ENCODE measurements at regions not wholly inside any gene's neighbourhood (a gene's known extent, or its start where the extent isn't known, plus 50 kb on each side); places are given as distances from the start of the nearest gene placed in this dataset.
A peak's percentile ranks its signal among the peaks of the same experiment; 100 is the strongest.

GRCh38 chr4:55733932-55734331, 85.7 kb upstream of the EXOC1L start:
- Histone ChIP-seq H3K9ac (ENCODE audit: low read length) (no peak overlapping the region), H3K27ac (ENCODE audit: low read length) (no peak overlapping the region), H3K36me3 (ENCODE audit: insufficient read depth, low read length) (no peaks in the 10 kb centered on the region), H3K9me2 (ENCODE audit: insufficient read depth, low read length) (no peaks in the 10 kb centered on the region), H3K27me3 (ENCODE audit: insufficient read depth, low read depth, low read length) (no peaks in the 10 kb centered on the region), H3K79me2 (replicated peaks; ENCODE audit: insufficient read depth, low read length) (no peaks in the 10 kb centered on the region), H3K4me3 (ENCODE audit: low read length) (no peak overlapping the region), H4K20me1 (ENCODE audit: insufficient read depth) (no peaks in the 10 kb centered on the region), H3F3A (ENCODE audit: insufficient read depth, low read length, poor library complexity, severe bottlenecking) (no peaks in the 10 kb centered on the region), H2AFZ (ENCODE audit: low read depth, low read length) (no peak overlapping the region), H3K9me3 (ENCODE audit: low read length) (no peaks in the 10 kb centered on the region), H3K4me2 (ENCODE audit: low read length) (no peak overlapping the region)
- TF ChIP-seq MXI1 (conservative IDR thresholded peaks at IDR 0.05; ENCODE audit: poor library complexity, severe bottlenecking) (no peak), SMC3 (conservative IDR thresholded peaks at IDR 0.05; ENCODE audit: poor library complexity) (no peak), POLR2AphosphoS5 (IDR thresholded peaks at IDR 0.05) (no peak), EZH2 (IDR thresholded peaks at IDR 0.05; ENCODE audit: borderline replicate concordance, insufficient read depth, low read length, poor library complexity, severe bottlenecking) (no peak), REST (IDR thresholded peaks at IDR 0.05; ENCODE audit: borderline replicate concordance) (no peak), CTCF (IDR thresholded peaks at IDR 0.05; ENCODE audit: poor library complexity, severe bottlenecking) (no peak), TAF1 (IDR thresholded peaks at IDR 0.05; ENCODE audit: low read depth) (no peak), RAD21 (conservative IDR thresholded peaks at IDR 0.05) (no peak), EP300 (conservative IDR thresholded peaks at IDR 0.05; ENCODE audit: poor library complexity, severe bottlenecking) (no peak)

GRCh38 chr4:55736605-55737183, 82.9 kb upstream of the EXOC1L start:
- Histone ChIP-seq H3K9me3 (ENCODE audit: low read length) (no peaks in the 10 kb centered on the region), H3F3A (ENCODE audit: insufficient read depth, low read length, poor library complexity, severe bottlenecking) (no peaks in the 10 kb centered on the region), H3K27me3 (ENCODE audit: insufficient read depth, low read depth, low read length) (no peaks in the 10 kb centered on the region), H4K20me1 (ENCODE audit: insufficient read depth) (no peaks in the 10 kb centered on the region), H3K36me3 (ENCODE audit: insufficient read depth, low read length) (no peaks in the 10 kb centered on the region), H3K9me2 (ENCODE audit: insufficient read depth, low read length) (no peaks in the 10 kb centered on the region), H2AFZ (ENCODE audit: low read depth, low read length) (no peak overlapping the region), H3K79me2 (replicated peaks; ENCODE audit: insufficient read depth, low read length) (no peaks in the 10 kb centered on the region), H3K4me2 (ENCODE audit: low read length) (no peak overlapping the region), H3K4me3 (ENCODE audit: low read length) (no peak overlapping the region), H3K27ac (ENCODE audit: low read length) (no peak overlapping the region), H3K9ac (ENCODE audit: low read length) (no peak overlapping the region)
- TF ChIP-seq RAD21 (conservative IDR thresholded peaks at IDR 0.05) (peak; percentile 61), CTCF (IDR thresholded peaks at IDR 0.05; ENCODE audit: poor library complexity, severe bottlenecking) (peak; percentile 53), EP300 (conservative IDR thresholded peaks at IDR 0.05; ENCODE audit: poor library complexity, severe bottlenecking) (no peak), SMC3 (conservative IDR thresholded peaks at IDR 0.05; ENCODE audit: poor library complexity) (peak; percentile 58)

All from neural cell (in vitro differentiated cells).